ENCODE measurements at regions not wholly inside any gene's neighbourhood (a gene's known extent, or its start where the extent isn't known, plus 50 kb on each side); places are given as distances from the start of the nearest gene placed in this dataset.

DNA sequence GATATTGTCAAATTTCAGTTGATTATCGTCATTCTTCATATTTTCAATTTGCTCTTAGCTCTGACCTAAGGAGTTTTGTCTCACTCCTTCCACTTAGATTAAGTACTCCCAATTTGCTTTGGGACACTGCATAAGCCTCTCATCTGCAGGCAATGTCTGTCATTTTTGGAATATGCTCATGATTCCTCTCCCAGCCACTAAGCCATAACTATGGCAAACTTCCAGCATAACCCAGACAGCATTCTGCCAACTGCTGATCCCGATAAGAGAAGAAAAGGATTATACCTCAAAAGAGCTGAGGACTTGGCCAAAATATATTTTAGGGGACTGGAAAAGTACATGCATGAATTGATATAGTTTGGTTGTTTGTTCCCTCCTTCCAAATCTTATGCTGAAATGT, 444.4 kb downstream of the GABRG1 start:
- H3K36me3 ChIP-seq (ENCODE audit: control insufficient read depth in 2 of 2, extremely low read depth in 1 of 2, insufficient read depth in 2 of 2, low read length in 2 of 2), result no peaks in the 10 kb centered on the region
- POLR2A ChIA-PET, result no interaction called here
- no peak overlapping the region for H3K4me3 ChIP-seq (replicated peaks in 1 of 3; ENCODE audit: insufficient read depth in 1 of 3, low read depth in 1 of 3, low read length in 3 of 3)
- H4K20me1 ChIP-seq (replicated peaks; ENCODE audit: control insufficient read depth, extremely low read depth, insufficient read depth, low read length), result no peaks in the 10 kb centered on the region
- no peak overlapping the region for H2AFZ ChIP-seq (ENCODE audit: low read depth, low read length)
- intact Hi-C loops (cut with micrococcal nuclease), result no loop called here
- CTCF ChIA-PET, result no interaction called here
- BruUV-seq (replicated peaks), result no TSS peak
- TF ChIP-seq, protein P1, sequence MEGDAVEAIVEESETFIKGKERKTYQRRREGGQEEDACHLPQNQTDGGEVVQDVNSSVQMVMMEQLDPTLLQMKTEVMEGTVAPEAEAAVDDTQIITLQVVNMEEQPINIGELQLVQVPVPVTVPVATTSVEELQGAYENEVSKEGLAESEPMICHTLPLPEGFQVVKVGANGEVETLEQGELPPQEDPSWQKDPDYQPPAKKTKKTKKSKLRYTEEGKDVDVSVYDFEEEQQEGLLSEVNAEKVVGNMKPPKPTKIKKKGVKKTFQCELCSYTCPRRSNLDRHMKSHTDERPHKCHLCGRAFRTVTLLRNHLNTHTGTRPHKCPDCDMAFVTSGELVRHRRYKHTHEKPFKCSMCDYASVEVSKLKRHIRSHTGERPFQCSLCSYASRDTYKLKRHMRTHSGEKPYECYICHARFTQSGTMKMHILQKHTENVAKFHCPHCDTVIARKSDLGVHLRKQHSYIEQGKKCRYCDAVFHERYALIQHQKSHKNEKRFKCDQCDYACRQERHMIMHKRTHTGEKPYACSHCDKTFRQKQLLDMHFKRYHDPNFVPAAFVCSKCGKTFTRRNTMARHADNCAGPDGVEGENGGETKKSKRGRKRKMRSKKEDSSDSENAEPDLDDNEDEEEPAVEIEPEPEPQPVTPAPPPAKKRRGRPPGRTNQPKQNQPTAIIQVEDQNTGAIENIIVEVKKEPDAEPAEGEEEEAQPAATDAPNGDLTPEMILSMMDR (IDR thresholded peaks at IDR 0.05; ENCODE audit: extremely low read depth in 1 of 2, insufficient read depth in 1 of 2, low read depth in 1 of 2, low read length in 2 of 2), result no peak
- no peak for TF ChIP-seq POLR2AphosphoS5 (IDR thresholded peaks at IDR 0.05; ENCODE audit: insufficient read depth, low read depth, low read length)
- TF ChIP-seq, protein P2, sequence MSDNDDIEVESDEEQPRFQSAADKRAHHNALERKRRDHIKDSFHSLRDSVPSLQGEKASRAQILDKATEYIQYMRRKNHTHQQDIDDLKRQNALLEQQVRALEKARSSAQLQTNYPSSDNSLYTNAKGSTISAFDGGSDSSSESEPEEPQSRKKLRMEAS (IDR thresholded peaks at IDR 0.05; ENCODE audit: insufficient read depth, insufficient read length), result no peak
- H3K4me1 ChIP-seq (ENCODE audit: control insufficient read depth, extremely low read depth, insufficient read depth, low read length), result no peaks in the 10 kb centered on the region
- no peaks in the 10 kb centered on the region for H3K27me3 ChIP-seq (ENCODE audit: control insufficient read depth in 2 of 2, insufficient read depth in 2 of 2, low read length in 2 of 2)
- no peak overlapping the region for H3K4me2 ChIP-seq (ENCODE audit: insufficient read depth, low read length)
- no peak for FAIRE-seq
- H3K9me3 ChIP-seq (replicated peaks; ENCODE audit: control insufficient read depth, insufficient read depth, low read length), result peaks cover 2% of the 10 kb centered on the region
- no peaks in the 10 kb centered on the region for H3K9me1 ChIP-seq (replicated peaks; ENCODE audit: control insufficient read depth, extremely low read depth, insufficient read depth, low read length)
- dilution Hi-C loops (cut with MboI; ENCODE audit: extremely low pct_ligation_motif_present, low sequenced_read_pairs), result no loop called here
- DNase-seq (ENCODE audit: low read depth, low spot score), result no peak
- no peaks in the 10 kb centered on the region for H3K79me2 ChIP-seq (ENCODE audit: control insufficient read depth, insufficient read depth, low read length)
- no peak overlapping the region for H3K27ac ChIP-seq (ENCODE audit: insufficient read depth, low read depth, low read length)
- no peak overlapping the region for H3K9ac ChIP-seq (replicated peaks; ENCODE audit: extremely low read depth, insufficient read depth, low read length)

DNA sequence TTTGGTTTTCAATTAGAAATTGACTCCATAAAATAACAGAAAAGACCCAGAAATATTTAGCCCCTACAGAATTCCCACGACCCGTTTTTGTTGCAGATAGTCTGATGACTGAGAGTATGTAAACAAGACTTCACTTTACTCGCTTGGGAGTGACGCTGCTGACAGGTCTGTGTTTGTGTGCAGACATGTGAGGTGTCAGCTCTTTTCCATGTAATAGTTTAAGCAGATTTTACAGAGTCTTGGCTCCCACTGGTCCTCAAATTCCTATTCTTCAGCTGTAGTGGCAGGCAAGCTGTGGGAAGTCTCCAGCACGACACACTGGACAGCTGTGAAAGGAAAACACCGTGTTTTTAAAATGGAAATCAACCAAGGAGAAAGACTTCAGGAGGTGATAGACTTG, 455.7 kb downstream of the GABRG1 start:
- no peaks in the 10 kb centered on the region for H3K79me2 ChIP-seq (ENCODE audit: control insufficient read depth, insufficient read depth, low read length)
- H3K4me2 ChIP-seq (ENCODE audit: insufficient read depth, low read length), result no peak overlapping the region
- ChIA-PET CTCF (no interaction called here), POLR2A (no interaction called here)
- dilution Hi-C loops (cut with MboI; ENCODE audit: extremely low pct_ligation_motif_present, low sequenced_read_pairs) (no loop called here), intact Hi-C loops (cut with micrococcal nuclease) (no loop called here)
- no peaks in the 10 kb centered on the region for H4K20me1 ChIP-seq (replicated peaks; ENCODE audit: control insufficient read depth, extremely low read depth, insufficient read depth, low read length)
- no peaks in the 10 kb centered on the region for H3K9me1 ChIP-seq (replicated peaks; ENCODE audit: control insufficient read depth, extremely low read depth, insufficient read depth, low read length)
- H3K4me1 ChIP-seq (ENCODE audit: control insufficient read depth, extremely low read depth, insufficient read depth, low read length), result no peaks in the 10 kb centered on the region
- H2AFZ ChIP-seq (ENCODE audit: low read depth, low read length), result no peak overlapping the region
- no peaks in the 10 kb centered on the region for H3K36me3 ChIP-seq (ENCODE audit: control insufficient read depth in 2 of 2, extremely low read depth in 1 of 2, insufficient read depth in 2 of 2, low read length in 2 of 2)
- no TSS peak for BruUV-seq (replicated peaks)
- no peak for FAIRE-seq
- no peak overlapping the region for H3K9ac ChIP-seq (replicated peaks; ENCODE audit: extremely low read depth, insufficient read depth, low read length)
- H3K4me3 ChIP-seq (replicated peaks in 1 of 3; ENCODE audit: insufficient read depth in 1 of 3, low read depth in 1 of 3, low read length in 3 of 3), result no peak overlapping the region
- H3K27ac ChIP-seq (ENCODE audit: insufficient read depth, low read depth, low read length), result no peak overlapping the region
- H3K27me3 ChIP-seq (ENCODE audit: control insufficient read depth in 2 of 2, insufficient read depth in 2 of 2, low read length in 2 of 2), result no peaks in the 10 kb centered on the region
- TF ChIP-seq GATA2 (IDR thresholded peaks at IDR 0.05; ENCODE audit: insufficient read depth, insufficient read length, low read depth, low read length) (no peak), EZH2 (IDR thresholded peaks at IDR 0.05; ENCODE audit: borderline replicate concordance, low read depth, low read length, severe bottlenecking) (no peak), POLR2A (IDR thresholded peaks at IDR 0.05; ENCODE audit: low read depth, low read length) (no peak)
- DNase-seq (ENCODE audit: low read depth, low spot score), result no peak
- peaks cover 5% of the 10 kb centered on the region for H3K9me3 ChIP-seq (replicated peaks; ENCODE audit: control insufficient read depth, insufficient read depth, low read length)

Measured in endothelial cell of umbilical vein (primary cell).